ENCODE measurements at regions not wholly inside any gene's neighbourhood (a gene's known extent, or its start where the extent isn't known, plus 50 kb on each side); places are given as distances from the start of the nearest gene placed in this dataset.

DNA sequence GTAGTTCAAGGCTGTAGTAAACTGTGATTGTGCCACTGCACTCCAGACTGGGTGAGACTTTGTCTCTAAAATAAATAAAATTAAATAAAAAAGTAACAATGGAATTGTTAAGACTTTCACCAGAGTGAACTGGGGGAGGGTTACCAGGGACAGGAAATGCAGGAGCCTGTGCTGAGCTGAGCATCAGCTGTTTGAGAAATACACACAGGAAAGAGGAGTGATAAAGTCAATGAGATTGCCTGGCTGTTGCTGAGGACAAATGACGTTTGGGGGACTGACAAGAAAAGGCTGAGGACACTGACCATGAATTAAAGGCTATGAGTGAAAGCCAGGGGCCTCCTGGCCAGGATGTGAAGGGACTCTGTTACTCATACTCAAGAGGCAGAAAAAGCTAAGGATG, 226.3 kb downstream of the SETD4 start:
- TF ChIP-seq, protein P1, sequence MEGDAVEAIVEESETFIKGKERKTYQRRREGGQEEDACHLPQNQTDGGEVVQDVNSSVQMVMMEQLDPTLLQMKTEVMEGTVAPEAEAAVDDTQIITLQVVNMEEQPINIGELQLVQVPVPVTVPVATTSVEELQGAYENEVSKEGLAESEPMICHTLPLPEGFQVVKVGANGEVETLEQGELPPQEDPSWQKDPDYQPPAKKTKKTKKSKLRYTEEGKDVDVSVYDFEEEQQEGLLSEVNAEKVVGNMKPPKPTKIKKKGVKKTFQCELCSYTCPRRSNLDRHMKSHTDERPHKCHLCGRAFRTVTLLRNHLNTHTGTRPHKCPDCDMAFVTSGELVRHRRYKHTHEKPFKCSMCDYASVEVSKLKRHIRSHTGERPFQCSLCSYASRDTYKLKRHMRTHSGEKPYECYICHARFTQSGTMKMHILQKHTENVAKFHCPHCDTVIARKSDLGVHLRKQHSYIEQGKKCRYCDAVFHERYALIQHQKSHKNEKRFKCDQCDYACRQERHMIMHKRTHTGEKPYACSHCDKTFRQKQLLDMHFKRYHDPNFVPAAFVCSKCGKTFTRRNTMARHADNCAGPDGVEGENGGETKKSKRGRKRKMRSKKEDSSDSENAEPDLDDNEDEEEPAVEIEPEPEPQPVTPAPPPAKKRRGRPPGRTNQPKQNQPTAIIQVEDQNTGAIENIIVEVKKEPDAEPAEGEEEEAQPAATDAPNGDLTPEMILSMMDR (IDR thresholded peaks at IDR 0.05), result no peak
- no peak for TF ChIP-seq POLR2A (IDR thresholded peaks at IDR 0.05)
